Nephron (organoid): ENCODE measurements at regions not wholly inside any gene's neighbourhood (a gene's known extent, or its start where the extent isn't known, plus 50 kb on each side); places are given as distances from the start of the nearest gene placed in this dataset.
A peak's percentile ranks its signal among the peaks of the same experiment; 100 is the strongest.

Experiments
- H3K27ac Mint-ChIP-seq, 3 experiments: 2 replicates each; pipeline ENCODE4 v1.8.0; 2020; ENCODE audit warnings: mixed read lengths in 3 of 3, mild to moderate bottlenecking in 2 of 3, moderate library complexity in 1 of 3
- H3K27me3 Mint-ChIP-seq: 2 replicates; pipeline ENCODE4 v1.8.0; 2021; ENCODE audit warnings: low read depth, mild to moderate bottlenecking, moderate library complexity, mixed read lengths
- H3K36me3 Mint-ChIP-seq: 2 replicates; pipeline ENCODE4 v1.8.0; 2020; ENCODE audit warnings: low read depth, mixed read lengths
- H3K4me1 Mint-ChIP-seq: 2 replicates; pipeline ENCODE4 v1.8.0; 2020; ENCODE audit warnings: mixed read lengths
- H3K4me3 Mint-ChIP-seq, 3 experiments: 2 replicates each; pipeline ENCODE4 v1.8.0; 2020; ENCODE audit warnings: mild to moderate bottlenecking in 3 of 3, mixed read lengths in 3 of 3, moderate library complexity in 2 of 3
- H3K9me3 Mint-ChIP-seq: 2 replicates; pipeline ENCODE4 v1.8.0; 2020; ENCODE audit warnings: mixed read lengths
- CTCF ChIP-seq, 3 experiments: fragments of 200-600 bp; sonication (generic); IDR thresholded peaks; one replicate each; pipeline ENCODE4 v1.5.0; 2021; ENCODE audit warnings: antibody characterized with exemption in 3 of 3; ENCODE audit not compliant: unreplicated experiment in 3 of 3

- no peak overlapping the region for H3K27ac Mint-ChIP-seq
- TF ChIP-seq CTCF (IDR thresholded peaks at IDR 0.05; ENCODE audit: unreplicated experiment in 3 of 3) = no peak
- H3K4me1 Mint-ChIP-seq = peaks cover 46% of the 10 kb centered on the region
- H3K9me3 Mint-ChIP-seq = no peaks in the 10 kb centered on the region
- H3K36me3 Mint-ChIP-seq = no peaks in the 10 kb centered on the region
- peaks cover 4% of the 10 kb centered on the region for H3K27me3 Mint-ChIP-seq
- H3K4me3 Mint-ChIP-seq = no peak overlapping the region
Measured at GRCh38 chr5:125189531-125189941, 443.1 kb upstream of the ZNF608 start.

GRCh38 chr5:125190232-125191087, 444.0 kb upstream of the ZNF608 start:
- no peaks in the 10 kb centered on the region for H3K36me3 Mint-ChIP-seq
- H3K9me3 Mint-ChIP-seq = no peaks in the 10 kb centered on the region
- H3K27me3 Mint-ChIP-seq = peaks cover 4% of the 10 kb centered on the region
- peaks cover 43% of the 10 kb centered on the region for H3K4me1 Mint-ChIP-seq
- no peak overlapping the region for H3K4me3 Mint-ChIP-seq
- no peak for TF ChIP-seq CTCF (IDR thresholded peaks at IDR 0.05; ENCODE audit: unreplicated experiment in 3 of 3)
- peak overlapping the region in 2 of 3 experiments; percentile 46 to 53 for H3K27ac Mint-ChIP-seq

- Mint-ChIP-seq H3K27ac (no peak overlapping the region), H3K4me1 (peaks cover 52% of the 10 kb centered on the region), H3K36me3 (no peaks in the 10 kb centered on the region), H3K4me3 (no peak overlapping the region), H3K9me3 (no peaks in the 10 kb centered on the region), H3K27me3 (no peaks in the 10 kb centered on the region)
- no peak for TF ChIP-seq CTCF (IDR thresholded peaks at IDR 0.05; ENCODE audit: unreplicated experiment in 3 of 3)
Measured at GRCh38 chr5:125194883-125195282, 448.4 kb upstream of the ZNF608 start.

GRCh38 chr5:125196481-125197111, 450.2 kb upstream of the ZNF608 start:
- TF ChIP-seq CTCF (IDR thresholded peaks at IDR 0.05; ENCODE audit: unreplicated experiment in 3 of 3) = no peak
- no peak overlapping the region for H3K4me3 Mint-ChIP-seq
- H3K27me3 Mint-ChIP-seq = no peaks in the 10 kb centered on the region
- no peaks in the 10 kb centered on the region for H3K9me3 Mint-ChIP-seq
- peak overlapping the region; percentile 9 to 64 (median 52) for H3K27ac Mint-ChIP-seq
- no peaks in the 10 kb centered on the region for H3K36me3 Mint-ChIP-seq
- H3K4me1 Mint-ChIP-seq = peaks cover 47% of the 10 kb centered on the region

- Mint-ChIP-seq H3K27ac (peak overlapping the region; percentile 34 to 64 (median 52)), H3K27me3 (no peaks in the 10 kb centered on the region), H3K9me3 (no peaks in the 10 kb centered on the region), H3K4me1 (peaks cover 44% of the 10 kb centered on the region), H3K36me3 (no peaks in the 10 kb centered on the region), H3K4me3 (peak overlapping the region in 1 of 3 experiments; percentile 14)
- no peak for TF ChIP-seq CTCF (IDR thresholded peaks at IDR 0.05; ENCODE audit: unreplicated experiment in 3 of 3)
Measured at GRCh38 chr5:125197321-125197720, 450.9 kb upstream of the ZNF608 start.
